HG02759 (cell line): ENCODE measurements at regions not wholly inside any gene's neighbourhood (a gene's known extent, or its start where the extent isn't known, plus 50 kb on each side); places are given as distances from the start of the nearest gene placed in this dataset.
"Not testable (repeated sequence)": the region's sequence is repeated elsewhere in the genome, so short reads cannot be mapped to it uniquely, and the experiment has no call there.

Experiments used
- ATAC-seq: cut with Tn5 transposase; IDR thresholded peaks from one replicate; pipeline ENCODE4 v1.9.1; 2021; ENCODE audit warnings: mild to moderate bottlenecking, moderate library complexity; ENCODE audit not compliant: unreplicated experiment

DNA sequence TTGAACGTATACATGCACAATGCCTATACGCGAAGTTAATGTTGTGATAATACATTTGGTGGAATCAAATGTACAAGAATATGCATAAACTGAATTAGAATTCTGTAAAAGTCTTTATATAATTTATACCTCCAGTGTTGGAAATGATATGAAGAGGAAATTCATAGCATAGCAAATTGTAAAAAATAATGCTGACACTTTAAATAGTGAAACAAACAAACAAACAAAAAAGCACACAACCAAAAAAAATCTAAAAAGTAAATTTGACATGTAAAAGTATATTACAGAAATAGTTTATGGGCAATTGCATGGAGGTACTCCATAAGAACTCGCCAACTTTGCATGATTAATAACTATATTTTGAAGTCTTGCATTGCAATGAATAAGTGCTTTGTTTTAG lies 780.9 kb downstream of the TBC1D32 start:
- no peak for ATAC-seq

DNA sequence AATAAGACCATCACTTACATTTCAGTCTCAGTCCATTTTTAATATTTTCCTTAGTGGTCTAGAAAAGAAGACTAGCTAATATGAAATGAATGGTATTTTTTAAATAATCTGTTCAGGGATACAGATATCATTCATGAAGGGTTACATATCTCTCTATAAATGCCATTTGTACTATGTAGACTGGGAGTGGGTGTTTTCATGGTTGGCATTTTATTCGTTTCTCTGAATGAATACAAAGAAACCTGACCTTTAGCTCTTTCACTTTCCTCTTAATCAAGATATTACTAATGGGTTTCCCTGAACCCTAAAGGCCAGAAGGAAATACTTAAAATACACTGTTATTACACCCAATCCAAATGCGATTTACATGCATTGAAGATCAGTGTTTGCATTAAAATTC lies 788.9 kb downstream of the TBC1D32 start:
- no peak for ATAC-seq

DNA sequence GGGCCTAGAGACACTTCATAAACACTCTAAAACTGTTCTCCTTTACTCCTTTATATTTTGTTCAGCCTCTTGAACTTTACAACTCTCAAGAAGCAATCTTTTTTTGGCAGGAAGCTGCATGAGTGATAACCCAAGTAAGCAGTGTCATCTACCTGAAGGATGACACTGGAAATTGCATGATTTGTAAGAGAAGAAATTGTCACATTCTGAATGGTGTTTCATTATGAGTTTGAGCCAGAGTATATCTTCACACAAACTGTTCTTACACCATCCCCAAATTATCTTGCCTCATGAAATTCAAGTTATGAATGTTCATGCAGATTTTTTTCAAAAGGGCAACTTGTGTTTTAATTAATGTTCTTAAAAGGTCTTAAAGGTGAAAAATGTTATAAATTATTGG lies 799.3 kb downstream of the TBC1D32 start:
- ATAC-seq: no peak

DNA sequence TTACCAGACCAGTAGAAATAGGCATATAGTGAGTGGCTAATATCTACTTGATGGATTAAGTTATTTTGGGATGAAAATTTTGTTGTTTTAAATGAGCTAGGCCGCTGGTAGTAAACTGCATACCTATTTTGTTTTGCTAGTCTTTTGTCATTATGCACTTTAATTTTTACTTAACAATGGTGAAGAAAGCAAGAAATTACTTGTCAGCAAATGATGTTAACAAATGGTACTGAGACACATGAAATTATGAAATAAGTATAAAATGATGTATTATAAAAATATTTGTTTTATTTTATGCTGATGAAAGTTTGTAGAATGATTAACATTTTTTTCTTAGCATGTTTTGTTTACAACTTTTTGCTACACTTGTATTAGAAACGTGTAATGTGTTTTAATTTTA lies 807.7 kb downstream of the TBC1D32 start:
- no peak for ATAC-seq

DNA sequence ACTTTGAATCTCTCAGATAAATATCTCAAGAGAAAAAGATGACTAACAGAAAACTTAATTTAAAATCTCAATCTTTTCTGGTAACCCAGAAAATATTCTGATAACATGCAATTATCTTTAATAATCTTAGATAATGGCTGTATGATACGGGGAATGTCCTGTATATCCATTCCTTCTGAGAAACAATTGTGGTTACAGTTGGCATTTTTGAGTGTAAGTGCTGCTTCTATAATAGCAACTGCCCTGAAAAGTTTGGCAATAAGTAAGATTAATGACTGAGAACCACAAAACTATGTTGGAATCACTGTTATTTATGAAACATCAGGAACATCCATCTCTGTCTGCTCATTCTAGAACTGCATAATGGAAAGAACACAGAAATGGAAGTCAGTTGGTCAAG lies 819.7 kb downstream of the TBC1D32 start:
- ATAC-seq: no peak

DNA sequence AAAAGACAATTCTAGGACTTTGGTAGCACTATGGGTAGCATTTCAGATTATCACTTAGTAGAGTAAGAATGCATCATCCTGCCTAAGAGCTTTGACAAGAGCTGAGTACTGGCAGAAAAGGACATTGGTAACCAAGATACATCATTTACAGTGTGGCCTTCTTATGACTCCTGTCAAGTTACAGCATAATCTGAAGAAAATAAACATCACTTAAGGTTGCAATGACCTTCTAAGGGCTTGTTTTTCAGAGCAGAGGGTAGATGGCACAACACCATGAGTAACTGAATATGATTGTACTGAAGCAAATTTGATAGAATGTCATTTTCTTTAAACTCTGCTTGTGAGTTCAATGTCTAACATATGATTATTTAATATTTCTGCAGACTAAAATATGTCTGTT lies 822.6 kb downstream of the TBC1D32 start:
- no peak for ATAC-seq

DNA sequence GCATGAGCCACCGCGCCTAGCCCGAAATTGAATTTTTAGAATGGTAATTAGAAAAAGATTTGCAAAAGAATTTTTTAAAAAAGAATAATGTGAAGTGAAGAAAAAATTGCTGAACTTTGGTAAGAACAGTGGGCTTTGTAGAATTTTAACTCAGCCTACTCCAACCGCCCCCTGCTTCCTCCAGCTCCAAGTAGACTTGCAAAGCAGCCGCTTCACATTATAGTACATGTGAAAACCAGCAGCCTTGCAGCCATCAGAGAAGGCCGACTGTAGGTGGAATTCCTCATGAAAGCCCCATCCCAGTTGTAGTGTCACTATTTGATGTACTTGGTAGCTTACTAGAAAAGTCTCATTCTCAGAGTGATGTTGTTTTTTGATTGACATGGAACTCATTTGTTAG lies 835.6 kb downstream of the TBC1D32 start:
- no peak for ATAC-seq

DNA sequence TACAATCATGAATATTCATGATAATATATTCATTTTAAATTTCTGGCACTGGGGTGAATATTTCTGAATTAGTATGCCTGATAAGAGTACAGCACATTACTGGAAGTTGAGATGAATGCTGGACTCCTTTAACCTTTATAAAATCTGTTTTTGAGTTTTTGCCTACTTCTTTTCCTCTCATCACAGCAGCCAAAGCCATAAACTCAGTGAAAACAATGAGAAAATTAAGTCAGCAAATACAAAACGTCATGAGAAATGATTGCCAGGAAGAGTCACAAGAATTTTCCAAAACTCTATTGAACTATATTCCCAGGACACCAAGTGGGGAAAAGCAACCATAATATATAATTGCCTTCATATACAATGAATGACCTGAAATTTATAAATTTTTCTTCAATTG lies 837.6 kb downstream of the TBC1D32 start:
- ATAC-seq: no peak

DNA sequence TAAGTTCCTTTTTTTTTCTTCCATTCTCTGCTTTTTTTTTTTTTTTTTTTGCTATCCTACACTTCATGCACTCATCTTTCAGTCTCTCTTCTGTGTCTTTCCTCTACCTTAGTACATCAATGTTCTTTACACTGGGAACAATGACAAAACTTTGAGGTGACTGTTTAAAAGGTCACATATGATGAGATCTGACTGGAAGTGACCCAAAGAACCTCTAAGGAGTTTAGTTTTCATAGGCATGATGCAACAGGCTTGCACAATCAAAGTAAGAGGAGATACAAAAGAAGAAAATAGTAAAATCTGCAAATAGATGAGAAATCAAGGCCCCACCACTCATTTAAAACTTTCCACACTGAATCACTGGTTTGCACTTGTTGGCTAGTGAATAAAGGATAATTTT lies 840.8 kb downstream of the TBC1D32 start:
- ATAC-seq: no peak

DNA sequence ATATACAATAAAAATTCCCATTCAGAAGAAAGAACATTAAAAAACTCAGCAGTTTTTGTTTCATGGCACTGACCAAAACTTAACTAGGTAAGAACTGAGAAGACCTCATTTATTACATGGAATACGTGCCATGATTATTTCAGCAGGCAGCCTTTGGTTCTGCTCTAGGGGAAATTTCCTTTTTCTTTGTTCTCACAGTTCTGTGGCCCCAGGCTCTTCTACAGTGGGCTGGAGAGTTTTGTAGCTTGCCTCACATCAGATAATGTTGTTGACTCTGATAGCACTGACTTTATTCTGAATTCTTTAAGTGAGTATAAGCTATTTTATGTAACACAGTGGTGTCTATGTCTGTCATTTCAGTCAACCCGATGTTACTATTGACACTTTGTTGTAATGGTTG lies 844.3 kb downstream of the TBC1D32 start:
- no peak for ATAC-seq

DNA sequence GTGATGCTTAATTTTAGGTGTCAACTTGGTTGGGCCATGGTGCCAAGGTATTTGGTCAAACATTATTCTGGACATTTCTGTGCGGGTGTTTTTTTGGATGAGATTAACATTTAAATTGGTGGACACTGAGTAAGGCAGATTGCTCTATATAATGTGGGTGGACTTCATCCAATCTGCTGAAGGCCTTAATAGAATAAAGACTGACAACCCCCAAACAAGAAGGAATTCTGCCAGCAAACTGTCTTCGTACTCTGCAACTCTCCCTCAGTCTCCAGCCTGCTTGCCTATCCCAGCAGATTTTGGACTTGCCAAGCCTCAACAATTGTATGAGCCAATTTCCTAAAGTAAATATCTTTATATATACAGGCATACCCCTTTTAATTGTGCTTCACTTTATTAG lies 850.1 kb downstream of the TBC1D32 start:
- no peak for ATAC-seq

DNA sequence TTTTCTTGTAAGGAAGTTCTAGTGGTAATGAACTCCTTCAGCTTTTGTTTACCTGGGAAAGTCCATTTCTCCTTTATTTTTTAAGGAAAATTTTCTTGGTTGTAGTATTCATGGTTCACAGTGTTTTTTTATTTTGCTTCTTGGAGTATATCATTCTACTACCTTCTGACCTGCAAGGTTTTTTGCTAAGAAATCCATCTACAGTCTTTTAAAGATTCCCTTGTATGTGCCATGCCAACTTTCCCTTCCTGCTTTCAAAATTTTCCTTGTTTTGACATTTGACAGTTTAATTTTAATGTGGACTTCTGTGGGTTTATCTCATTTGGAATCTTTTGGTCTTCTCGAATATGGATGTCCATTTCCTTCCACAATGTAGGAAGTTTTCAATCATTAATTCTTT lies 855.6 kb downstream of the TBC1D32 start:
- no peak for ATAC-seq

DNA sequence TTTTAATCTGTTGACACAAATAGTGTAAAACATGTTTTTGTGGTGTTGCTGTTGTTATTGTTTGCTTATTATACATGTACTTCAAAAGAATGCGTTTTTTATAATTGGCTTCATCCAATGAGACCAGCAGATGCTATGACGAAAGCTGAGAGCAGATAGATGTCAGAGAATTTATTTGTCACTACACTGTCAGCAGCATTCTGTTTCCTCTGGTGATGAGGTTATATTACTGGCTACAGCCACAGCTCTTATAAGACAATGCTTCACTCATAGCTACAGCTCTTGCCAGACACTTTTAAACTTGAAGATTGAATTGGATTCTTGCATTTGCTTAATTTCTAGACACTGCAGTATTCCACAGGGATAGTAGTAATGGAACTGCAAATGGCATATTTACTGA lies 860.5 kb downstream of the TBC1D32 start:
- ATAC-seq: no peak

DNA sequence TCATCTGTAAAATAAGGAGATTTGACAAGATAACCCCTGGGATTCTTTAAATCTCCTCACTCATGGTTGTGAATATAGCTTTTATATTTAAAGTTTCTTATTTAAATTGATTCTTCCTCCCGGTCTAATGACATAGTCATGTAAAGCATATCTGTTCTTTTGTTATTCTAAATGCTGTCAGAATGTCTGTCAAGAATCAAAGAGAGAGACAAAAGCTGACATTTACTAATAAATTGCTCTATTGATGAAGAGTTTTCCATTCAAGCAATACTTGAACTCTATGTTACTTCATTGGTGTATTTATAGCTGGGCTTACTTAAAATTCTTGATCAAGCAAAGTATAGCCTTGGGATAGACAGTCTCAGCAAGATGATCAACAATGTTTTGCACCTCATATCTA lies 865.8 kb downstream of the TBC1D32 start:
- ATAC-seq: no peak

DNA sequence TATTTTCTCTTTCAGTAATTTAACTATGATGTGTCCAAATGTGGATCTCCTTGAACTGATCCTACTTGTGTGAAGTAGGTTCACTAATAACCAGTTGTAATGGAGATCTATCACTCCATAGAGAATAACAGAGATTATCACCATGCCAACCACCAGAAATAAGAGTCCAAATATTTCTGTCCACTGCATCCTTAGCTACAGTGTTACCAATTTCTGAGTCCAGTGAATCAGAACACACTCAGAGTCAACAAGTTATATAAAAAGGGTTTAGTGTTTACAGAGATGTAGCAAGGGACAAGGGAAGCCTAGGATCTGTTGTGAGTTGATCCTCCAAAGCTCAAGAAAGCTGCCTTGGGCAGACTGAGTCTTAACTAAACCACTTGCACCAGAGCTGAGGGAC lies 882.8 kb downstream of the TBC1D32 start:
- no peak for ATAC-seq

DNA sequence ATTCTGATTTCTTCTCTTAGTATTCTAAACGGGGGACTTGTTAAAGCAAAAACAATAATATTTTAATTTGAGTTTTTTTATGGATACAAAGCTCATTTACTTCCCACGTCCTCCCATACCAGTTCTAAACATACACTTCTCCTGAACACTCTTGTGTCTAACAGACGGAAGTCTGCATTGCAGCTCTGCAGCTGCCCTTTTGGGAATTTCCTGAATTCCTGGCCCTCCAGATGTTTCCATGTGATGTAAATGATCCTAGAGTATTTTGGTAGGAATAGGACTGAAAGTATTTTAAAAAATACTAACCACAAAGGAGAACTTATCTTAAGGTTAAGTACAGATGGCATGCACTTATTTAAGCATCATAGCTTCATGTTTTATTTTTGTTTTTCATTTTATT lies 886.7 kb downstream of the TBC1D32 start:
- ATAC-seq: no peak

DNA sequence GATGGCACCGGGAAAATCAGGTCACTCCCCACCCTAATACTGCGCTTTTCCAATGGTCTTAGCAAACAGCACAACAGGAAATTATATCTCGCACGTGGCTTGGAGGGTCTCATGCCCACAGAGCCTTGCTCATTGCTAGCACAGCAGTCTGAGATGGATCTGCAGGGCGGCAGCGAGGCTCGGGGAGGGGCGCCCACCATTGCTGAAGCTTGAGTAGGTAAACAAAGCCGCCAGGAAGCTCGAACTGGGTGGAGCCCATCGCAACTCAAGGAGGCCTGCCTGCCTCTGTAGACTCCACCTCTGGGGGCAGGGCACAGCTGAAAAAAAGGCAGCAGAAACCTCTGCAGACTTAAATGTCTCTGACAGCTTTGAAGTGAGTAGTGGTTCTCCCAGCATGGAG lies 901.4 kb downstream of the TBC1D32 start:
- ATAC-seq: not testable (repeated sequence)

DNA sequence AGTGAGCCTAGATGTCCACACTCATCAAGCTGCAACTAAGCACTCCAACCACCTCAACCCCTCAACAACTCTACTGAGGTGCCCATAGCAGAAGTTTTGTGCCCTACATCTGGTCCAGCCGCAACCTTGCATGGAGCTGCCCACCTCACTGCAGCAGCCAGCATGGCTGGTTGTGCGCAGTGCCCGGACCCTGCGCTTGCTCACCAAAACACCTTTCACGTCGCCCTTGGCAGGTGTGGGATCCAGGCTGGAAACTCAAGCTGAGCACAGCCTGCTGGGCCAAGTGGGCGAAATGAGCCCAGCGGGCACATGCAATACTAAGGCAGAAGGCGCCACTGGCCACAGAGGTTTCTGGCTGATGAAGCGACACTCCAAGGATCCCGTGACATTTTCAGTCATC lies 902.4 kb downstream of the TBC1D32 start:
- no peak for ATAC-seq

DNA sequence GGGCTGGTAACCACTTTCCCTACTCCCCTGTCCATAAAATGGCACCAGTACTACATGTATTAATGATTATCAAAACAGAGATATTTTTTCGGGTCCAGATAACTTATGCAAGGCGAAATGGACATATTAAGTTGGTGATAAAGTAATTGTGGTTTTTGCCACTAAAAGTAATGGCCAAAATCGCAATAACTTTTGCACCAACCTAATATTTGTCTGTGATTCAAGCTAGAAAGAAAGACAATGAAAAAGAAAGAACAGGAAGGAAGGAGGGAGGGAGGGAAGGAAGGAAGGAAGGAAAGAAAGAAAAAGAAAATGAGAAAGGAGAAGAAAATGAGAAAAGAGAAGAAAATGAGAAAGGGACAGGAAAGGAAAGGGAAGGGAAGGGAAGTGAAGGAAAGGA lies 922.9 kb downstream of the TBC1D32 start:
- ATAC-seq: no peak

DNA sequence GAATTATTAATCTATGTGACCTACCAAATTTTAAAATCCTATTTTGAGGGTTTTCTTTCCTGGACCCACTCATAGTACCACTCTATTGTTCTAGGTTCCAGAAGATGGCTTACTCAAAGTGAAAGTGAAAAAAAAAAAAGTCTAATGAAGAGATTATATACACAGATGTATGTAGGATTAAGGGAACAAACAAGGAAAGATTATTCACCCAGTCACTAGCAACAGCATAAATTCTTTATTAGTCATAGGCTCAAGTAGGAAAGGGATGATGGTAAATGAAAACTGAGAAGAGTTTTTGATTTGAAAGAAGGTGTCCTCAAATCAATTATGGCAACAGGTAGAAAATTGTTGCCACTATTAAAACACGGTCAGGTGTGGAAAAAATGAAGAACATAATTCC lies 923.7 kb downstream of the TBC1D32 start:
- no peak for ATAC-seq

DNA sequence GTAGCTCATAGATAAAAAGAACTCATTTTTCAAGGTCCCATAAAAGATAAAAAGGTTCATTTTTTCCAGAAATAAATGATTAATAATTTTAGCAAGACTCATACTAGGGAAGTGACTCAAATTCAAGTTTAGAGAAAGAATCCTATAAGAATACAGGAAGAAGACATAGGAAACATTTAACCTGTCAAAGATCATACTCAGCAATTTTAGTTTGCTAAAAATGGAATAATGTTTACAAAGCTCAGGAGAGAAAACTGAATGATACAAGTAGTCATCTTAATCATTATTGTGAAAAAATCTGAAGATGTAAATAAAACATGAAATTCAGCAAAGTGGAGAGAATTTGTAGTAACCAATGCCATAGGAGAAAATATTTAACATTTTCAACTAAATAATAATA lies 926.6 kb downstream of the TBC1D32 start:
- no peak for ATAC-seq

DNA sequence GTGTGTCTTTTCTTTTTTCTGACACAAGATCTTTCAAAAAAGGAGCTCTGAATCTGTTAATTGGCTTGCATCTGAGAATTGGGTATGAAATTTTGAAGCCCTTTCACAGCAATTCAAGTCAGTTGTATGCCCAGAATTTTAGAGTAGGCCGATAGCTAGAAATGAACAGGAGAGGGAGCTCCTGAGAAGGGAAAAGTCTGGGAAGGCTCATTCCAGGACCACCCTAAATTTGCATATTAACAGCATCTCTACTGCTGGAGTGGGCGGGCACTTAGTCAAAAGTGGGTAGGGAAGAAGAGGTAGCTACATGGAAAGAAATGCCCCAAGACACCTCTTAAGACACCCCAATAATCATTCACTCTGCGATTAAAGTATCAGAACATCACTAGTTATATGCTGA lies 928.3 kb downstream of the TBC1D32 start:
- ATAC-seq: no peak

DNA sequence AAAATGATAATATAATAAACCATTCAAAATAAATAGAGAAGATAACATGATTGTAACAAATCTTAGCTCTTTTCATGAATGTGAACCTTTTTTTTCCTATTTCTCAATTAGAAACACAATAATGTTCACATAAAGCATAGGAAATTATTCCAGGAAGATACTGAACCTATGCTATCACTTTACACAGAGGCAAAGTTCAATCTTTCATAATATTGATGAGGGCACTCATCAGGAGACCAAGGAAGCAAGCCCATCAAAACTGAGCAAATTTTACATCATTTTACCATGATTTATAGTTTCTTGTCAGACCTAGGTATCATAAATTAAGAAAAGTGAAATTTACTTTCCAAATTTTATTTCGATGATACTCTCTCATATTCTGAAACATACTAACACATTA lies 938.5 kb downstream of the TBC1D32 start:
- ATAC-seq: no peak

DNA sequence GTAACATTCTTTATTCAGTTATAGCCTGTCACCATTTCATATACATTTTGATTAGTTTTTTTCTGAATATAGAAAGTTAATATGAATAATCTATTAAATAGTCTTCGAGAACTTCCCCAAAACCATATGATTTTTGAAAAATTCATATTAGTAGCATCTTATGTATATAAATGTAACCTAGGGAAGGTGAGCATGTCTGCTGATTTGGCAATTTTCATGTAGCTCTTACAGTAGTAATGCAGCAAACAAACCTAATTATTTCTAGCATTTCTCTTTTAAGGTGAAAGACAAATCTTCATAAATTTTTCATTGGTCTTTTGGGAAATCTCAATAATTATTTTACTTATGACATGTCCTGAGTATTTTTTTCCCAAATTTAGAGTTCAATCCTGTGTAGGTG lies 939.0 kb downstream of the TBC1D32 start:
- no peak for ATAC-seq
